ENCODE measurements at regions not wholly inside any gene's neighbourhood (a gene's known extent, or its start where the extent isn't known, plus 50 kb on each side); places are given as distances from the start of the nearest gene placed in this dataset.
"Not testable (repeated sequence)": the region's sequence is repeated elsewhere in the genome, so short reads cannot be mapped to it uniquely, and the experiment has no call there.

GRCh38 chrX:142483965-142484364 is 278.9 kb upstream of the MAGEC2 start:
- FAIRE-seq, result no peak

GRCh38 chrX:142446349-142446748 is 241.3 kb upstream of the MAGEC2 start:
- FAIRE-seq, result no peak

- FAIRE-seq, result no peak
These were observed 223.8 kb upstream of the MAGEC2 start for GRCh38 chrX:142428916-142429315.

- FAIRE-seq, result not testable (repeated sequence)
These were observed 185.9 kb upstream of the MAGEC2 start for GRCh38 chrX:142390998-142391397.

- FAIRE-seq, result no peak
These were observed 158.4 kb upstream of the MAGEC2 start for GRCh38 chrX:142363501-142363900.

GRCh38 chrX:142359331-142359730 is 154.2 kb upstream of the MAGEC2 start:
- FAIRE-seq, result no peak

GRCh38 chrX:142327182-142327581 is 122.1 kb upstream of the MAGEC2 start:
- FAIRE-seq, result no peak

- no peak for FAIRE-seq
These were observed 107.5 kb upstream of the MAGEC2 start for GRCh38 chrX:142312591-142312990.

- no peak for FAIRE-seq
These were observed 94.3 kb upstream of the MAGEC2 start for GRCh38 chrX:142299406-142299805.

- no peak for FAIRE-seq
These were observed 91.3 kb upstream of the MAGEC2 start for GRCh38 chrX:142296421-142296820.

GRCh38 chrX:142295190-142295589 is 90.1 kb upstream of the MAGEC2 start:
- FAIRE-seq, result no peak

- FAIRE-seq, result not testable (repeated sequence)
These were observed 65.1 kb upstream of the MAGEC2 start for GRCh38 chrX:142270166-142270565.

GRCh38 chrX:142266417-142266816 is 61.3 kb upstream of the MAGEC2 start:
- no peak for FAIRE-seq

- not testable (repeated sequence) for FAIRE-seq
These were observed 60.5 kb upstream of the MAGEC2 start for GRCh38 chrX:142265549-142265948.

- FAIRE-seq, result no peak
These were observed 51.8 kb upstream of the MAGEC2 start for GRCh38 chrX:142256935-142257334.

Data from islet of Langerhans (tissue), 1 donor.